Adrenal gland (tissue), 9 donors: ENCODE measurements at regions not wholly inside any gene's neighbourhood (a gene's known extent, or its start where the extent isn't known, plus 50 kb on each side); places are given as distances from the start of the nearest gene placed in this dataset.

Experiments
- DNase-seq, 7 donors: peaks; one replicate each; pipeline ENCODE4 v3.0.0-alpha.2; 2019 to 2020
- H3K27ac ChIP-seq, 5 donors: fragments of 200-600 bp; sonication (generic) in 4 of 5; 1 replicate in 3 of 5; 2 replicates in 2 of 5; pipeline versions ENCODE4 v1.5.1 to v1.8.0; 2016 to 2020; ENCODE audit warnings: mild to moderate bottlenecking in 1 of 5
- H3K27me3 ChIP-seq: fragments of 200-600 bp; 2 replicates; pipeline ENCODE4 v1.8.0; 2021
- H3K36me3 ChIP-seq, 2 donors: fragments of 200-600 bp; replicated peaks in 1 of 2; 1 replicate in 1 of 2; 2 replicates in 1 of 2; pipeline versions ENCODE4 v1.5.1 to v1.8.0; 2018 to 2022
- H3K4me1 ChIP-seq, 2 donors: fragments of 200-600 bp; replicated peaks in 1 of 2; 1 replicate in 1 of 2; 2 replicates in 1 of 2; pipeline versions ENCODE4 v1.5.1 to v1.8.0; 2018 to 2021
- H3K4me3 ChIP-seq, 4 donors: fragments of 200-600 bp; sonication (generic) in 3 of 4; one replicate each; pipeline ENCODE4 v1.5.1; 2016 to 2018
- H3K9me3 ChIP-seq, 3 donors: fragments of 200-600 bp; sonication (generic) in 1 of 3; replicated peaks in 1 of 3; 1 replicate in 2 of 3; 2 replicates in 1 of 3; pipeline versions ENCODE4 v1.5.1 to v1.8.0; 2016 to 2021
- CTCF ChIP-seq, 6 experiments: fragments of 450-650 bp in 4 of 6; fragments of 200-600 bp in 2 of 6; sonication (generic) in 1 of 6; IDR thresholded peaks; 1 replicate in 5 of 6; 2 replicates in 1 of 6; pipeline versions ENCODE4 v1.5.1 to v1.8.0; 2016 to 2021; ENCODE audit warnings: antibody characterized with exemption in 6 of 6, mild to moderate bottlenecking in 2 of 6, moderate library complexity in 1 of 6
- POLR2A ChIP-seq, 2 donors: fragments of 450-650 bp; IDR thresholded peaks; one replicate each; pipeline ENCODE4 v1.6.1; 2017; ENCODE audit warnings: antibody characterized with exemption in 2 of 2, mild to moderate bottlenecking in 2 of 2, moderate library complexity in 1 of 2
- WGBS, 4 donors: extraction: QIAGEN DNeasy Blood & Tissue Kit in 2 of 4; methylation state at CpG; one replicate each; pipeline versions ENCODE4 v1.1.5 to v1.1.7; 2013 to 2017; 5-methylcytosine and 5-hydroxymethylcytosine counted together
- intact Hi-C, 2 donors: fragments of 100-400 bp; cut with DNase I; formaldehyde crosslinking; loops; one replicate each; pipeline versions ENCODE4 v1.14.1 to v1.15.0; 2022 to 2023
- donor health status: healthy with polysubstance abuse.
- donor health status: Bipolar disorder and iron deficiency.
- donor health status: DM: yes; HTN: yes; CAD: no.
- donor health status: DM: no; HTN: no; CAD: no.
- donor health status: DM: no; HTN: no; CAD: no.

GRCh38 chr5:143649937-143650621 lies 161.9 kb upstream of the HMHB1 start:
- Histone ChIP-seq H3K36me3 (no peaks in the 10 kb centered on the region), H3K4me1 (no peaks in the 10 kb centered on the region), H3K4me3 (no peak overlapping the region), H3K27ac (no peak overlapping the region), H3K27me3 (no peaks in the 10 kb centered on the region), H3K9me3 (no peaks in the 10 kb centered on the region)
- no peak for DNase-seq
- WGBS, 4 donors, result 45 to 75% (median 68%) methylated on average over 5 of the region's 5 CpGs
- TF ChIP-seq CTCF (IDR thresholded peaks at IDR 0.05) (no peak), POLR2A (IDR thresholded peaks at IDR 0.05) (no peak)
- intact Hi-C loops, result no loop called here

GRCh38 chr5:143648696-143649095 lies 163.3 kb upstream of the HMHB1 start:
- WGBS, 4 donors, result 87 to 100% (median 97%) methylated on average over 2 of the region's 2 CpGs
- Histone ChIP-seq H3K27ac (no peak overlapping the region), H3K27me3 (no peaks in the 10 kb centered on the region), H3K36me3 (no peaks in the 10 kb centered on the region), H3K4me3 (no peak overlapping the region), H3K9me3 (no peaks in the 10 kb centered on the region), H3K4me1 (no peaks in the 10 kb centered on the region)
- intact Hi-C loops, result no loop called here
- TF ChIP-seq CTCF (IDR thresholded peaks at IDR 0.05) (no peak), POLR2A (IDR thresholded peaks at IDR 0.05) (no peak)
- DNase-seq, result no peak

GRCh38 chr5:143646961-143647360 lies 165.0 kb upstream of the HMHB1 start:
- no peaks in the 10 kb centered on the region for H3K4me1 ChIP-seq
- TF ChIP-seq POLR2A (IDR thresholded peaks at IDR 0.05) (no peak), CTCF (IDR thresholded peaks at IDR 0.05) (no peak)
- no peak overlapping the region for H3K4me3 ChIP-seq
- WGBS, 4 donors, result 90 to 92% (median 91%) methylated on average over 14 of the region's 14 CpGs
- no peak overlapping the region for H3K27ac ChIP-seq
- no peaks in the 10 kb centered on the region for H3K27me3 ChIP-seq
- intact Hi-C loops, result no loop called here
- no peak for DNase-seq
- H3K36me3 ChIP-seq, result no peaks in the 10 kb centered on the region
- no peaks in the 10 kb centered on the region for H3K9me3 ChIP-seq

GRCh38 chr5:143645356-143645755 lies 166.6 kb upstream of the HMHB1 start:
- no peaks in the 10 kb centered on the region for H3K36me3 ChIP-seq
- no peaks in the 10 kb centered on the region for H3K9me3 ChIP-seq
- intact Hi-C loops, result no loop called here
- H3K27ac ChIP-seq, result no peak overlapping the region
- DNase-seq, result no peak
- TF ChIP-seq CTCF (IDR thresholded peaks at IDR 0.05) (no peak), POLR2A (IDR thresholded peaks at IDR 0.05) (no peak)
- no peaks in the 10 kb centered on the region for H3K4me1 ChIP-seq
- no peaks in the 10 kb centered on the region for H3K27me3 ChIP-seq
- 84 to 92% (median 87%) methylated on average over 6 of the region's 6 CpGs for WGBS, 4 donors
- no peak overlapping the region for H3K4me3 ChIP-seq
